GM23338 (cell line): ENCODE measurements at regions not wholly inside any gene's neighbourhood (a gene's known extent, or its start where the extent isn't known, plus 50 kb on each side); places are given as distances from the start of the nearest gene placed in this dataset.

Source experiments
- ATAC-seq: fragments of 200-7000 bp; cut with Tn5 transposase; 3 replicates; pipeline ENCODE4 v1.9.1; 2020
- DNase-seq: peaks from one replicate; pipeline ENCODE4 v3.0.0-alpha.2; 2015; ENCODE audit warnings: low spot score
- H2AFZ ChIP-seq: fragments of 200-600 bp; sonication (generic); 2 replicates; pipeline ENCODE4 v1.8.0; 2016; ENCODE audit warnings: antibody characterized with exemption, mild to moderate bottlenecking, moderate library complexity
- H3F3A ChIP-seq: fragments of 200-600 bp; sonication (generic); replicated peaks from 2 replicates; pipeline ENCODE4 v1.8.0; 2017; ENCODE audit warnings: antibody characterized with exemption, mixed run types, low read depth
- H3K27ac ChIP-seq: fragments of 200-600 bp; sonication (generic); 2 replicates; pipeline ENCODE4 v1.6.1; 2016; ENCODE audit warnings: low read depth
- H3K27me3 ChIP-seq: fragments of 200-600 bp; sonication (generic); 2 replicates; pipeline ENCODE4 v1.8.0; 2016; ENCODE audit warnings: mild to moderate bottlenecking, mixed run types, moderate library complexity; ENCODE audit not compliant: insufficient read depth
- H3K36me3 ChIP-seq: fragments of 200-600 bp; sonication (generic); 2 replicates; pipeline ENCODE4 v1.8.0; 2016; ENCODE audit warnings: mild to moderate bottlenecking; ENCODE audit not compliant: insufficient read depth
- H3K4me1 ChIP-seq: fragments of 200-600 bp; sonication (generic); 2 replicates; pipeline ENCODE4 v1.8.0; 2016; ENCODE audit warnings: mild to moderate bottlenecking, moderate library complexity; ENCODE audit not compliant: insufficient read depth
- H3K4me2 ChIP-seq: fragments of 200-600 bp; sonication (generic); 2 replicates; pipeline ENCODE4 v1.7.1; 2017; ENCODE audit warnings: mixed run types
- H3K4me3 ChIP-seq: fragments of 200-600 bp; sonication (generic); 2 replicates; pipeline ENCODE4 v1.6.1; 2016; ENCODE audit warnings: mixed run types
- H3K79me2 ChIP-seq: fragments of 200-600 bp; sonication (generic); replicated peaks from 2 replicates; pipeline ENCODE4 v1.8.0; 2017; ENCODE audit warnings: mild to moderate bottlenecking; ENCODE audit not compliant: insufficient read depth
- H3K9me2 ChIP-seq: fragments of 200-600 bp; sonication (generic); 2 replicates; pipeline ENCODE4 v1.8.0; 2017; ENCODE audit not compliant: insufficient read depth
- H4K20me1 ChIP-seq: fragments of 200-600 bp; sonication (generic); replicated peaks from 2 replicates; pipeline ENCODE4 v1.8.0; 2017; ENCODE audit warnings: mild to moderate bottlenecking; ENCODE audit not compliant: insufficient read depth
- H3K27ac Mint-ChIP-seq: 2 replicates; pipeline ENCODE4 v1.8.0; 2020; ENCODE audit warnings: inconsistent platforms, mild to moderate bottlenecking, moderate library complexity, mixed read lengths
- H3K27me3 Mint-ChIP-seq: 3 replicates; pipeline ENCODE4 v1.8.0; 2022; ENCODE audit warnings: low read depth, mild to moderate bottlenecking, moderate library complexity, mixed read lengths, inconsistent platforms; ENCODE audit not compliant: insufficient read depth, poor library complexity
- H3K36me3 Mint-ChIP-seq: 3 replicates; pipeline ENCODE4 v1.8.0; 2021; ENCODE audit warnings: low read depth, mild to moderate bottlenecking, inconsistent platforms, moderate library complexity, mixed read lengths
- H3K4me1 Mint-ChIP-seq: 3 replicates; pipeline ENCODE4 v1.8.0; 2020; ENCODE audit warnings: mild to moderate bottlenecking, inconsistent platforms, mixed read lengths
- H3K4me3 Mint-ChIP-seq: 3 replicates; pipeline ENCODE4 v1.8.0; 2021; ENCODE audit warnings: moderate library complexity, mild to moderate bottlenecking, inconsistent platforms, mixed read lengths
- H3K9me3 Mint-ChIP-seq: 3 replicates; pipeline ENCODE4 v1.8.0; 2020; ENCODE audit warnings: moderate library complexity, mild to moderate bottlenecking, inconsistent platforms, mixed read lengths
- CREB1 ChIP-seq: fragments of 250-450 bp; sonication (Bioruptor Pico); IDR thresholded peaks from 2 replicates; pipeline ENCODE4 v1.5.0; 2020; ENCODE audit warnings: low read depth, mild to moderate bottlenecking, moderate library complexity
- CTCF ChIP-seq, 2 experiments: fragments of 200-600 bp in 1 of 2; sonication (generic) in 1 of 2; conservative IDR thresholded peaks; 2 replicates each; pipeline versions ENCODE4 v1.5.1 to v1.6.1; 2016 to 2017; ENCODE audit warnings: antibody characterized with exemption in 2 of 2, low read depth in 2 of 2, mild to moderate bottlenecking in 2 of 2, moderate library complexity in 1 of 2
- EZH2phosphoT487 ChIP-seq: fragments of 200-600 bp; sonication (generic); IDR thresholded peaks from one replicate; pipeline ENCODE4 v1.8.1; 2018; ENCODE audit warnings: antibody characterized with exemption; ENCODE audit not compliant: unreplicated experiment
- JUNB ChIP-seq: IDR thresholded peaks from one replicate; pipeline ENCODE4 v1.6.1; 2016; ENCODE audit warnings: antibody characterized with exemption; ENCODE audit not compliant: unreplicated experiment
- NANOG ChIP-seq: IDR thresholded peaks from 2 replicates; pipeline ENCODE4 v1.6.1; 2016; ENCODE audit warnings: antibody characterized with exemption, borderline replicate concordance
- POLR2AphosphoS5 ChIP-seq: IDR thresholded peaks from 2 replicates; pipeline ENCODE4 v1.6.1; 2016; ENCODE audit warnings: antibody characterized with exemption, low read depth
- ZNF114 ChIP-seq: fragments of 250-450 bp; sonication (Bioruptor Pico); IDR thresholded peaks from 2 replicates; pipeline ENCODE4 v1.5.0; 2020; ENCODE audit warnings: mild to moderate bottlenecking, moderate library complexity
- TF ChIP-seq, protein P1 (sequence below): IDR thresholded peaks from one replicate; pipeline ENCODE4 v1.6.1; 2018; ENCODE audit warnings: antibody characterized with exemption; ENCODE audit not compliant: unreplicated experiment
- TF ChIP-seq, protein P2 (sequence below): IDR thresholded peaks from 2 replicates; pipeline ENCODE4 v1.6.1; 2016; ENCODE audit warnings: antibody characterized with exemption
- TF ChIP-seq, protein P3 (sequence below): fragments of 250-450 bp; sonication (Bioruptor Pico); IDR thresholded peaks from 2 replicates; pipeline ENCODE4 v1.5.0; 2020; ENCODE audit warnings: mild to moderate bottlenecking, moderate library complexity

GRCh38 chr21:41651830-41652229 is 115.0 kb downstream of the RIPK4 start:
- H3K4me1 Mint-ChIP-seq, result peaks cover 5% of the 10 kb centered on the region
- no peaks in the 10 kb centered on the region; the same call in 1 of the 2 replicates for H3K9me2 ChIP-seq
- peaks cover 4% of the 10 kb centered on the region for H3K27me3 Mint-ChIP-seq
- no peak for TF ChIP-seq NANOG
- 0 out of 4 replicates have a peak, but pooled peaks of 1 of the 2 experiments have one; percentile 7 for TF ChIP-seq CTCF (conservative IDR thresholded peaks at IDR 0.05; ENCODE audit: low read depth in 2 of 2)
- DNase-seq, result no peak
- peaks cover 1% of the 10 kb centered on the region for H3K4me1 ChIP-seq
- H4K20me1 ChIP-seq, result no peaks in the 10 kb centered on the region
- no peaks in the 10 kb centered on the region for H3K36me3 Mint-ChIP-seq
- no peaks in the 10 kb centered on the region for H3K36me3 ChIP-seq
- H3F3A ChIP-seq, result no peaks in the 10 kb centered on the region
- no peaks in the 10 kb centered on the region for H3K27me3 ChIP-seq
- no peak overlapping the region for H3K27ac ChIP-seq
- ATAC-seq, result peak; percentile 52; the same call in 2 of the 3 replicates
- H3K4me3 ChIP-seq, result no peak overlapping the region
- peaks cover 6% of the 10 kb centered on the region; the same call in 2 of the 3 replicates for H3K9me3 Mint-ChIP-seq
- H3K4me2 ChIP-seq, result no peak overlapping the region
- 0 out of 2 replicates have a peak overlapping the region, but pooled peaks have one; percentile 38 for H2AFZ ChIP-seq
- H3K27ac Mint-ChIP-seq, result no peak overlapping the region
- no peaks in the 10 kb centered on the region for H3K79me2 ChIP-seq
- no peak overlapping the region for H3K4me3 Mint-ChIP-seq

- Histone ChIP-seq H3K4me3 (no peak overlapping the region), H3F3A (no peaks in the 10 kb centered on the region), H3K27me3 (no peaks in the 10 kb centered on the region), H2AFZ (no peak overlapping the region), H3K4me2 (no peak overlapping the region), H3K36me3 (no peaks in the 10 kb centered on the region), H3K9me2 (no peaks in the 10 kb centered on the region), H4K20me1 (no peaks in the 10 kb centered on the region), H3K79me2 (no peaks in the 10 kb centered on the region), H3K4me1 (no peaks in the 10 kb centered on the region), H3K27ac (no peak overlapping the region)
- H3K4me3 Mint-ChIP-seq, result no peak overlapping the region
- ATAC-seq (no peak), DNase-seq (no peak)
- peaks cover 4% of the 10 kb centered on the region for H3K27me3 Mint-ChIP-seq
- peaks cover under 1% of the 10 kb centered on the region for H3K4me1 Mint-ChIP-seq
- no peak overlapping the region for H3K27ac Mint-ChIP-seq
- H3K9me3 Mint-ChIP-seq, result peaks cover 6% of the 10 kb centered on the region; the same call in 2 of the 3 replicates
- no peaks in the 10 kb centered on the region for H3K36me3 Mint-ChIP-seq
- TF ChIP-seq, protein P1, sequence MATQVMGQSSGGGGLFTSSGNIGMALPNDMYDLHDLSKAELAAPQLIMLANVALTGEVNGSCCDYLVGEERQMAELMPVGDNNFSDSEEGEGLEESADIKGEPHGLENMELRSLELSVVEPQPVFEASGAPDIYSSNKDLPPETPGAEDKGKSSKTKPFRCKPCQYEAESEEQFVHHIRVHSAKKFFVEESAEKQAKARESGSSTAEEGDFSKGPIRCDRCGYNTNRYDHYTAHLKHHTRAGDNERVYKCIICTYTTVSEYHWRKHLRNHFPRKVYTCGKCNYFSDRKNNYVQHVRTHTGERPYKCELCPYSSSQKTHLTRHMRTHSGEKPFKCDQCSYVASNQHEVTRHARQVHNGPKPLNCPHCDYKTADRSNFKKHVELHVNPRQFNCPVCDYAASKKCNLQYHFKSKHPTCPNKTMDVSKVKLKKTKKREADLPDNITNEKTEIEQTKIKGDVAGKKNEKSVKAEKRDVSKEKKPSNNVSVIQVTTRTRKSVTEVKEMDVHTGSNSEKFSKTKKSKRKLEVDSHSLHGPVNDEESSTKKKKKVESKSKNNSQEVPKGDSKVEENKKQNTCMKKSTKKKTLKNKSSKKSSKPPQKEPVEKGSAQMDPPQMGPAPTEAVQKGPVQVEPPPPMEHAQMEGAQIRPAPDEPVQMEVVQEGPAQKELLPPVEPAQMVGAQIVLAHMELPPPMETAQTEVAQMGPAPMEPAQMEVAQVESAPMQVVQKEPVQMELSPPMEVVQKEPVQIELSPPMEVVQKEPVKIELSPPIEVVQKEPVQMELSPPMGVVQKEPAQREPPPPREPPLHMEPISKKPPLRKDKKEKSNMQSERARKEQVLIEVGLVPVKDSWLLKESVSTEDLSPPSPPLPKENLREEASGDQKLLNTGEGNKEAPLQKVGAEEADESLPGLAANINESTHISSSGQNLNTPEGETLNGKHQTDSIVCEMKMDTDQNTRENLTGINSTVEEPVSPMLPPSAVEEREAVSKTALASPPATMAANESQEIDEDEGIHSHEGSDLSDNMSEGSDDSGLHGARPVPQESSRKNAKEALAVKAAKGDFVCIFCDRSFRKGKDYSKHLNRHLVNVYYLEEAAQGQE, result no peak
- TF ChIP-seq ZNF114 (CRISPR knock-in tag) (no peak), JUNB (no peak), NANOG (no peak), POLR2AphosphoS5 (no peak), EZH2phosphoT487 (no peak), CREB1 (CRISPR knock-in tag) (no peak)
- TF ChIP-seq, protein P2, sequence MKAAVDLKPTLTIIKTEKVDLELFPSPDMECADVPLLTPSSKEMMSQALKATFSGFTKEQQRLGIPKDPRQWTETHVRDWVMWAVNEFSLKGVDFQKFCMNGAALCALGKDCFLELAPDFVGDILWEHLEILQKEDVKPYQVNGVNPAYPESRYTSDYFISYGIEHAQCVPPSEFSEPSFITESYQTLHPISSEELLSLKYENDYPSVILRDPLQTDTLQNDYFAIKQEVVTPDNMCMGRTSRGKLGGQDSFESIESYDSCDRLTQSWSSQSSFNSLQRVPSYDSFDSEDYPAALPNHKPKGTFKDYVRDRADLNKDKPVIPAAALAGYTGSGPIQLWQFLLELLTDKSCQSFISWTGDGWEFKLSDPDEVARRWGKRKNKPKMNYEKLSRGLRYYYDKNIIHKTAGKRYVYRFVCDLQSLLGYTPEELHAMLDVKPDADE, result no peak
- TF ChIP-seq, protein P3, sequence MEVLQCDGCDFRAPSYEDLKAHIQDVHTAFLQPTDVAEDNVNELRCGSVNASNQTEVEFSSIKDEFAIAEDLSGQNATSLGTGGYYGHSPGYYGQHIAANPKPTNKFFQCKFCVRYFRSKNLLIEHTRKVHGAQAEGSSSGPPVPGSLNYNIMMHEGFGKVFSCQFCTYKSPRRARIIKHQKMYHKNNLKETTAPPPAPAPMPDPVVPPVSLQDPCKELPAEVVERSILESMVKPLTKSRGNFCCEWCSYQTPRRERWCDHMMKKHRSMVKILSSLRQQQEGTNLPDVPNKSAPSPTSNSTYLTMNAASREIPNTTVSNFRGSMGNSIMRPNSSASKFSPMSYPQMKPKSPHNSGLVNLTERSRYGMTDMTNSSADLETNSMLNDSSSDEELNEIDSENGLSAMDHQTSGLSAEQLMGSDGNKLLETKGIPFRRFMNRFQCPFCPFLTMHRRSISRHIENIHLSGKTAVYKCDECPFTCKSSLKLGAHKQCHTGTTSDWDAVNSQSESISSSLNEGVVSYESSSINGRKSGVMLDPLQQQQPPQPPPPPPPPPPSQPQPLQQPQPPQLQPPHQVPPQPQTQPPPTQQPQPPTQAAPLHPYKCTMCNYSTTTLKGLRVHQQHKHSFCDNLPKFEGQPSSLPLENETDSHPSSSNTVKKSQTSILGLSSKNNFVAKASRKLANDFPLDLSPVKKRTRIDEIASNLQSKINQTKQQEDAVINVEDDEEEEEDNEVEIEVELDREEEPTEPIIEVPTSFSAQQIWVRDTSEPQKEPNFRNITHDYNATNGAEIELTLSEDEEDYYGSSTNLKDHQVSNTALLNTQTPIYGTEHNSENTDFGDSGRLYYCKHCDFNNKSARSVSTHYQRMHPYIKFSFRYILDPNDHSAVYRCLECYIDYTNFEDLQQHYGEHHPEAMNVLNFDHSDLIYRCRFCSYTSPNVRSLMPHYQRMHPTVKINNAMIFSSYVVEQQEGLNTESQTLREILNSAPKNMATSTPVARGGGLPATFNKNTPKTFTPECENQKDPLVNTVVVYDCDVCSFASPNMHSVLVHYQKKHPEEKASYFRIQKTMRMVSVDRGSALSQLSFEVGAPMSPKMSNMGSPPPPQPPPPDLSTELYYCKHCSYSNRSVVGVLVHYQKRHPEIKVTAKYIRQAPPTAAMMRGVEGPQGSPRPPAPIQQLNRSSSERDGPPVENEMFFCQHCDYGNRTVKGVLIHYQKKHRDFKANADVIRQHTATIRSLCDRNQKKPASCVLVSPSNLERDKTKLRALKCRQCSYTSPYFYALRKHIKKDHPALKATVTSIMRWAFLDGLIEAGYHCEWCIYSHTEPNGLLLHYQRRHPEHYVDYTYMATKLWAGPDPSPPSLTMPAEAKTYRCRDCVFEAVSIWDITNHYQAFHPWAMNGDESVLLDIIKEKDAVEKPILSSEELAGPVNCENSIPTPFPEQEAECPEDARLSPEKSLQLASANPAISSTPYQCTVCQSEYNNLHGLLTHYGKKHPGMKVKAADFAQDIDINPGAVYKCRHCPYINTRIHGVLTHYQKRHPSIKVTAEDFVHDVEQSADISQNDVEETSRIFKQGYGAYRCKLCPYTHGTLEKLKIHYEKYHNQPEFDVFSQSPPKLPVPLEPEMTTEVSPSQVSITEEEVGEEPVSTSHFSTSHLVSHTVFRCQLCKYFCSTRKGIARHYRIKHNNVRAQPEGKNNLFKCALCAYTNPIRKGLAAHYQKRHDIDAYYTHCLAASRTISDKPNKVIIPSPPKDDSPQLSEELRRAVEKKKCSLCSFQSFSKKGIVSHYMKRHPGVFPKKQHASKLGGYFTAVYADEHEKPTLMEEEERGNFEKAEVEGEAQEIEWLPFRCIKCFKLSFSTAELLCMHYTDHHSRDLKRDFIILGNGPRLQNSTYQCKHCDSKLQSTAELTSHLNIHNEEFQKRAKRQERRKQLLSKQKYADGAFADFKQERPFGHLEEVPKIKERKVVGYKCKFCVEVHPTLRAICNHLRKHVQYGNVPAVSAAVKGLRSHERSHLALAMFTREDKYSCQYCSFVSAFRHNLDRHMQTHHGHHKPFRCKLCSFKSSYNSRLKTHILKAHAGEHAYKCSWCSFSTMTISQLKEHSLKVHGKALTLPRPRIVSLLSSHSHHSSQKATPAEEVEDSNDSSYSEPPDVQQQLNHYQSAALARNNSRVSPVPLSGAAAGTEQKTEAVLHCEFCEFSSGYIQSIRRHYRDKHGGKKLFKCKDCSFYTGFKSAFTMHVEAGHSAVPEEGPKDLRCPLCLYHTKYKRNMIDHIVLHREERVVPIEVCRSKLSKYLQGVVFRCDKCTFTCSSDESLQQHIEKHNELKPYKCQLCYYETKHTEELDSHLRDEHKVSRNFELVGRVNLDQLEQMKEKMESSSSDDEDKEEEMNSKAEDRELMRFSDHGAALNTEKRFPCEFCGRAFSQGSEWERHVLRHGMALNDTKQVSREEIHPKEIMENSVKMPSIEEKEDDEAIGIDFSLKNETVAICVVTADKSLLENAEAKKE, result no peak
Observed at GRCh38 chr21:41651406-41651805, 115.4 kb downstream of the RIPK4 start.
